PC-3 (cell line): ENCODE measurements at regions not wholly inside any gene's neighbourhood (a gene's known extent, or its start where the extent isn't known, plus 50 kb on each side); places are given as distances from the start of the nearest gene placed in this dataset.

Source experiments
- ATAC-seq: fragments of 200-7000 bp; cut with Tn5 transposase; 2 replicates; pipeline ENCODE4 v1.9.1; 2020; ENCODE audit warnings: mild to moderate bottlenecking, moderate library complexity
- BruUV-seq: library from RNA; stranded (reverse); fragments of 400-500 nt; replicated peaks from 2 replicates; lab custom pipeline; 2021; lab: Mats Ljungman, UMichigan
- CTCF ChIA-PET: fragments of 300-600 bp; sonication (Branson Sonifier 250); formaldehyde crosslinking; loops from one replicate; lab custom pipeline; 2022; ENCODE audit warnings: antibody characterized with exemption; lab: Charles Lee
- POLR2A ChIA-PET: fragments of 300-600 bp; sonication (Branson Sonifier 250); formaldehyde crosslinking; loops from one replicate; lab custom pipeline; 2022; ENCODE audit warnings: antibody characterized with exemption; ENCODE audit not compliant: unreplicated experiment; lab: Charles Lee
- DNase-seq: peaks from one replicate; pipeline ENCODE4 v3.0.0-alpha.2; 2015
- H2AFZ ChIP-seq: fragments of 300-600 bp; sonication (generic); 2 replicates; pipeline ENCODE4 v1.6.0; 2016; ENCODE audit warnings: antibody characterized with exemption, low read length
- H3F3A ChIP-seq: fragments of 300-600 bp; sonication (generic); one replicate; pipeline ENCODE4 v1.6.0; 2017; ENCODE audit warnings: antibody characterized with exemption, low read length, control low read depth, mild to moderate bottlenecking; ENCODE audit not compliant: unreplicated experiment
- H3K27ac ChIP-seq: fragments of 300-600 bp; sonication (generic); 2 replicates; pipeline ENCODE4 v1.5.1; 2016; ENCODE audit warnings: mild to moderate bottlenecking, low read length
- H3K27me3 ChIP-seq: fragments of 300-600 bp; sonication (generic); 2 replicates; pipeline ENCODE4 v1.6.1; 2016; ENCODE audit warnings: low read length, mixed read lengths
- H3K36me3 ChIP-seq: fragments of 300-600 bp; sonication (generic); 2 replicates; pipeline ENCODE4 v1.6.1; 2016; ENCODE audit warnings: low read depth, mixed run types, low read length, mixed read lengths
- H3K4me1 ChIP-seq: fragments of 300-600 bp; sonication (generic); 2 replicates; pipeline ENCODE4 v1.5.1; 2016; ENCODE audit warnings: low read length; ENCODE audit not compliant: insufficient read depth
- H3K4me2 ChIP-seq: fragments of 300-600 bp; sonication (generic); 2 replicates; pipeline ENCODE4 v1.6.0; 2016; ENCODE audit warnings: low read length
- H3K4me3 ChIP-seq: fragments of 300-600 bp; sonication (generic); 2 replicates; pipeline ENCODE4 v1.5.1; 2016; ENCODE audit warnings: mild to moderate bottlenecking, low read length, mixed read lengths
- H3K79me2 ChIP-seq: fragments of 300-600 bp; sonication (generic); 2 replicates; pipeline ENCODE4 v1.6.1; 2017; ENCODE audit warnings: low read length, mixed read lengths
- H3K9ac ChIP-seq: fragments of 300-600 bp; sonication (generic); 2 replicates; pipeline ENCODE4 v1.6.0; 2016; ENCODE audit warnings: mild to moderate bottlenecking, low read length
- H3K9me2 ChIP-seq: fragments of 300-600 bp; sonication (generic); replicated peaks from 2 replicates; pipeline ENCODE4 v1.6.1; 2016; ENCODE audit warnings: mixed run types, low read length, mixed read lengths
- H3K9me3 ChIP-seq: fragments of 300-600 bp; sonication (generic); 2 replicates; pipeline ENCODE4 v1.6.1; 2016; ENCODE audit warnings: low read length, mixed read lengths
- H4K20me1 ChIP-seq: fragments of 300-600 bp; sonication (generic); 2 replicates; pipeline ENCODE4 v1.6.1; 2016; ENCODE audit warnings: low read length, mixed read lengths
- EZH2 ChIP-seq: fragments of 300-600 bp; sonication (generic); IDR thresholded peaks from one replicate; pipeline ENCODE4 v1.6.1; 2017; ENCODE audit warnings: antibody characterized with exemption, mild to moderate bottlenecking, low read length; ENCODE audit not compliant: unreplicated experiment
- EZH2phosphoT487 ChIP-seq: fragments of 300-600 bp; sonication (generic); IDR thresholded peaks from 2 replicates; pipeline ENCODE4 v1.6.1; 2018; ENCODE audit warnings: mild to moderate bottlenecking, antibody characterized with exemption, low read length, borderline replicate concordance
- intact Hi-C: fragments of 100-400 bp; cut with micrococcal nuclease; formaldehyde crosslinking; loops from 2 replicates; pipeline ENCODE4 v1.9.0; 2023
- TF ChIP-seq, protein P1 (sequence below): fragments of 300-600 bp; sonication (generic); conservative IDR thresholded peaks from 2 replicates; pipeline ENCODE4 v1.5.1; 2017; ENCODE audit warnings: antibody characterized with exemption, low read depth, mild to moderate bottlenecking, low read length

DNA sequence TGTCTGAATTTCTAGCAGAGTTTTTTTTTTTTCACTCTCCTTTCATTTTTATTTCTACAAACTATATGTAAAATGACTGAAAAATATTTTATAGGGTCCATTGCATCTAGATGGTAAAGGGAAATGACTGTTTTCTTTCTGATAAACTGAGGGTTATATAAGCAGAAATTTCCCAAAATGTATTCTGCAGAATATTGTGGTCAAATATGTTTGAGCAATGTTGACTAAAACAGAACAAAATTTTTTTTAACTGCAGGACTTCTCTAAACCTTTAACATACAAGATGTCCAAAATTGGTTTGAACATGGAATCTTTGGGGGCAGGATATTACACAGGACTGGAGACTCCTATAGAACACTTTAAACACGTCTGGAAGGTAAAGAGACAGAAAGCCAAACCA is 190.5 kb downstream of the TOMM20 start:
- H3K36me3 ChIP-seq = no peaks in the 10 kb centered on the region
- no peak for ATAC-seq
- TF ChIP-seq, protein P1, sequence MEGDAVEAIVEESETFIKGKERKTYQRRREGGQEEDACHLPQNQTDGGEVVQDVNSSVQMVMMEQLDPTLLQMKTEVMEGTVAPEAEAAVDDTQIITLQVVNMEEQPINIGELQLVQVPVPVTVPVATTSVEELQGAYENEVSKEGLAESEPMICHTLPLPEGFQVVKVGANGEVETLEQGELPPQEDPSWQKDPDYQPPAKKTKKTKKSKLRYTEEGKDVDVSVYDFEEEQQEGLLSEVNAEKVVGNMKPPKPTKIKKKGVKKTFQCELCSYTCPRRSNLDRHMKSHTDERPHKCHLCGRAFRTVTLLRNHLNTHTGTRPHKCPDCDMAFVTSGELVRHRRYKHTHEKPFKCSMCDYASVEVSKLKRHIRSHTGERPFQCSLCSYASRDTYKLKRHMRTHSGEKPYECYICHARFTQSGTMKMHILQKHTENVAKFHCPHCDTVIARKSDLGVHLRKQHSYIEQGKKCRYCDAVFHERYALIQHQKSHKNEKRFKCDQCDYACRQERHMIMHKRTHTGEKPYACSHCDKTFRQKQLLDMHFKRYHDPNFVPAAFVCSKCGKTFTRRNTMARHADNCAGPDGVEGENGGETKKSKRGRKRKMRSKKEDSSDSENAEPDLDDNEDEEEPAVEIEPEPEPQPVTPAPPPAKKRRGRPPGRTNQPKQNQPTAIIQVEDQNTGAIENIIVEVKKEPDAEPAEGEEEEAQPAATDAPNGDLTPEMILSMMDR = no peak
- no peak for TF ChIP-seq EZH2phosphoT487
- TF ChIP-seq EZH2 = no peak
- H3K9me2 ChIP-seq = no peaks in the 10 kb centered on the region
- peaks cover 18% of the 10 kb centered on the region for H3K4me1 ChIP-seq
- H3K4me3 ChIP-seq = no peak overlapping the region
- no peaks in the 10 kb centered on the region for H3K9me3 ChIP-seq
- H2AFZ ChIP-seq = no peak overlapping the region
- ChIA-PET POLR2A (no interaction called here), CTCF (no interaction called here)
- no peak overlapping the region for H3K9ac ChIP-seq
- H3K79me2 ChIP-seq = no peaks in the 10 kb centered on the region
- H3F3A ChIP-seq = no peaks in the 10 kb centered on the region
- H3K27ac ChIP-seq = no peak overlapping the region
- intact Hi-C loops = no loop called here
- no peak for DNase-seq
- no TSS peak for BruUV-seq
- no peaks in the 10 kb centered on the region for H4K20me1 ChIP-seq
- no peak overlapping the region for H3K4me2 ChIP-seq
- no peaks in the 10 kb centered on the region for H3K27me3 ChIP-seq

DNA sequence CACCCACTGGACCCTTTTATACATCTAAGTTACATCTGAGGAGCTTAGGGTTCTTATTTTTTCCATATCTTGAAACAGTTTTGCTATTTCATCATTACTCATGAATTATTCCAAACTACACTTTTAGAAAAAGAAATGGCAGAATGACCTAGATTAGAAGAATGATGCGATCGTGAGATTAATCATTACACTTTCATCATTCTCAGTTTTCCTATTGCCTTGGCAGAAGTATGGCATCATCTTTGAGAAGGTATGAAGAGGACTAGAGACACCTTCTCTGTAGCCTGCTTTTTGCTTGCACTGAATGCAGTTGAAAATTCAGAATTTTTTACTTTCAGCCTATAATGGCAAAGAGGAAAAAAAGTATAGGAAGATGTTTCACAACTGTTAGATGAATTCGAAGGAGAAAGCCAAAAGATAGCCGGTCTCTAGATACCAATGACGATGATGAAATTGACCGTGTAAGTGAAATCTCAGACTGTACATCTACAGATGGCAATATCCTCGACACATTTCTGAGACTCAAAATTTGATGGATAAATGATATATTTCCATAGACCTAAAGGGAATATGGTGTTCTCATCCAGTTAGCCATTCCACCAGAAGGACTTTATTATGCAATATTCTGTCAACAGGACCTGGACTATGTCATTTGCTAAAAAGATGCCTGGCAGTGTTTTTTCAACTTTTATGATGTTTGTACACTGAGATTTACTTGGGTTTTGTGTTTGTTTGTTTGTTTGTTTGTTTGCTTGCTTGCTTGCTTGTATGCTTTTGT is 191.8 kb downstream of the TOMM20 start:
- Histone ChIP-seq H3K4me3 (no peak overlapping the region), H3K27ac (no peak overlapping the region), H3K4me2 (no peak overlapping the region), H3K79me2 (no peaks in the 10 kb centered on the region), H4K20me1 (no peaks in the 10 kb centered on the region), H2AFZ (no peak overlapping the region), H3K9me3 (no peaks in the 10 kb centered on the region), H3F3A (no peaks in the 10 kb centered on the region), H3K27me3 (no peaks in the 10 kb centered on the region), H3K9me2 (no peaks in the 10 kb centered on the region), H3K36me3 (no peaks in the 10 kb centered on the region), H3K4me1 (peaks cover 24% of the 10 kb centered on the region), H3K9ac (no peak overlapping the region)
- no peak for ATAC-seq
- ChIA-PET POLR2A (no interaction called here), CTCF (no interaction called here)
- no TSS peak for BruUV-seq
- DNase-seq = no peak
- TF ChIP-seq EZH2phosphoT487 = no peak
- TF ChIP-seq, protein P1 = no peak
- no peak for TF ChIP-seq EZH2
- intact Hi-C loops = no loop called here

DNA sequence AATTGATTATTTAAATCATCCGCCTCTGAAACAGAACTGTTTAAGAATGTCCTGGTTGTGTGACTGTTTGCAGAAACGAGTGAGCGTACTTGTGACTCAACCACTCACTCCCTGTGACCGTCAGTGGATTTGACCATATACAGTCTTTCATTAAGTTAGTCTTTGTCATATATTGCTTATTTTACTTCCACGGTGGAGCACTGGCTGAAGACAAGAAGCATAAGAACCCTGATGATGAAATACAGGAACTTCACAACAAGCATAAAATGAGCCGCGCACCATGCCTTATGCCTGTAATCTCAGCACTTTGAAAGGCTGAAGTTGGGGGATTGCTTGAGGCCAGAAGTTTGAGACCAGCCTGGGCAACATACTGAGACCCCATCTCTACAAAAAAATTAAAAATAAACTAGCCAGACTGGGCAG is 194.0 kb downstream of the TOMM20 start:
- Histone ChIP-seq H3K9ac (no peak overlapping the region), H3K27me3 (no peaks in the 10 kb centered on the region), H3K9me3 (no peaks in the 10 kb centered on the region), H3K79me2 (no peaks in the 10 kb centered on the region), H3K9me2 (no peaks in the 10 kb centered on the region), H2AFZ (no peak overlapping the region), H3K36me3 (no peaks in the 10 kb centered on the region), H3F3A (no peaks in the 10 kb centered on the region), H3K4me1 (peaks cover 24% of the 10 kb centered on the region), H4K20me1 (no peaks in the 10 kb centered on the region), H3K4me3 (no peak overlapping the region), H3K4me2 (peak overlapping the region; percentile 35; the same call in 1 of the 2 replicates), H3K27ac (peak overlapping the region; percentile 73)
- DNase-seq (peak; percentile 65), ATAC-seq (peak; percentile 86)
- TF ChIP-seq EZH2phosphoT487 (no peak), EZH2 (no peak)
- TF ChIP-seq, protein P1 = no peak
- CTCF ChIA-PET = no interaction called here
- POLR2A ChIA-PET = interaction anchor here (0.6 kb wide), 1 partner anchor 261 kb away, joined by 6 read pairs; no protein-coding TSS in a partner anchor
- intact Hi-C loops = loop anchor here (1.0 kb wide), 1 partner anchor 26 kb away; no protein-coding TSS in a partner anchor
- no TSS peak for BruUV-seq
